Omental fat pad (tissue), 3 donors: ENCODE measurements at regions not wholly inside any gene's neighbourhood (a gene's known extent, or its start where the extent isn't known, plus 50 kb on each side); places are given as distances from the start of the nearest gene placed in this dataset.

Source experiments
- ATAC-seq: fragments of 150-250 bp; one replicate; pipeline ENCODE4 v1.9.1; 2016; ENCODE audit warnings: mild to moderate bottlenecking, moderate library complexity; ENCODE audit not compliant: low FRiP score
- DNase-seq: peaks from one replicate; pipeline ENCODE4 v3.0.0-alpha.2; 2019; ENCODE audit warnings: low spot score
- TF ChIP-seq, protein P1 (sequence below), 3 donors: fragments of 450-650 bp; IDR thresholded peaks; one replicate each; pipeline ENCODE4 v1.5.1; 2016 to 2017; ENCODE audit warnings: antibody characterized with exemption in 3 of 3, mild to moderate bottlenecking in 3 of 3, moderate library complexity in 2 of 3

DNA sequence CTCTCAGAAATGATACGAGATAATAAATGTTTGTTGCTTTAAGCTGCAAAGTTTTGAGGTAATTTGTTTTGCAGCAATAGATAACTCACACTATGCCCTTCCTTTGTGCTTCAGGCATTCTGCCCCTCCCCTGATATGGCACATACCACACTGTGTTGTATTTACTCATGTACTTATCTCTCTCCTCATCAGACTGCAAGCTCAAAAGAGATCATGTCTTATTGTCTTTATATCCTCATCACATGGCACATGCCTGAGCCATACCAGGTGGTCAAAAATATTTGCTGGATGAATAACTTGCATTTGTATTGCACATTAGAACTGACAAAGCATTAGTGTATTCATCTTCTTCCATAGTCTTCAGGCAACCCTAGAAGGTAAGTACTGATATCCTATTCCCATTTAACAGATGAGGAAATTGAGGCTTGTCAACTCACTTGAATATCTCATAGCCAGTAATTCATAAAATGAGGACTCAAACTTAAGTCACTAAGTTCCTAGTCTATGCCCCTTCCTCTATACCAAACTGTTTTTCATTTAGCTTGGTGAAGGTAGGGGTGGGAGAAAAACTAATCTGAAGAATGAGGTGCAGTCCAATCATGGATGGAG is 83.9 kb upstream of the EED start:
- no peak for DNase-seq
- TF ChIP-seq, protein P1, sequence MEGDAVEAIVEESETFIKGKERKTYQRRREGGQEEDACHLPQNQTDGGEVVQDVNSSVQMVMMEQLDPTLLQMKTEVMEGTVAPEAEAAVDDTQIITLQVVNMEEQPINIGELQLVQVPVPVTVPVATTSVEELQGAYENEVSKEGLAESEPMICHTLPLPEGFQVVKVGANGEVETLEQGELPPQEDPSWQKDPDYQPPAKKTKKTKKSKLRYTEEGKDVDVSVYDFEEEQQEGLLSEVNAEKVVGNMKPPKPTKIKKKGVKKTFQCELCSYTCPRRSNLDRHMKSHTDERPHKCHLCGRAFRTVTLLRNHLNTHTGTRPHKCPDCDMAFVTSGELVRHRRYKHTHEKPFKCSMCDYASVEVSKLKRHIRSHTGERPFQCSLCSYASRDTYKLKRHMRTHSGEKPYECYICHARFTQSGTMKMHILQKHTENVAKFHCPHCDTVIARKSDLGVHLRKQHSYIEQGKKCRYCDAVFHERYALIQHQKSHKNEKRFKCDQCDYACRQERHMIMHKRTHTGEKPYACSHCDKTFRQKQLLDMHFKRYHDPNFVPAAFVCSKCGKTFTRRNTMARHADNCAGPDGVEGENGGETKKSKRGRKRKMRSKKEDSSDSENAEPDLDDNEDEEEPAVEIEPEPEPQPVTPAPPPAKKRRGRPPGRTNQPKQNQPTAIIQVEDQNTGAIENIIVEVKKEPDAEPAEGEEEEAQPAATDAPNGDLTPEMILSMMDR (IDR thresholded peaks at IDR 0.05): no peak
- no peak for ATAC-seq

DNA sequence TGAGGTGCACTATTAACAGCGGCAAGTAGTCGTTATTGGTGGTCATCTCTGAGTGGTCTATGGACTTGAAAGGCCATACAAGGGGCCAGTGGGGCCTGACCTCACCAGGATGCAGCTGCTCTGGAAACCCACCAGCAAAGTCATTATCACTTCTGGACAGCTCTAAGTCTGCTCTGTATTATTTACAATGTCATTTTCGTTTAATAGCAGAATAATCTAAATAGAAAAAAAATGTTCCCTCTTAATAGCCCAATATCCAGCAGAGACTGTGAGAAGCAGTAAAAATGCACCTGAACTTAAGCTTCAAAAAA is 85.0 kb upstream of the EED start:
- ATAC-seq: no peak
- DNase-seq: no peak
- TF ChIP-seq, protein P1 (IDR thresholded peaks at IDR 0.05): no peak

DNA sequence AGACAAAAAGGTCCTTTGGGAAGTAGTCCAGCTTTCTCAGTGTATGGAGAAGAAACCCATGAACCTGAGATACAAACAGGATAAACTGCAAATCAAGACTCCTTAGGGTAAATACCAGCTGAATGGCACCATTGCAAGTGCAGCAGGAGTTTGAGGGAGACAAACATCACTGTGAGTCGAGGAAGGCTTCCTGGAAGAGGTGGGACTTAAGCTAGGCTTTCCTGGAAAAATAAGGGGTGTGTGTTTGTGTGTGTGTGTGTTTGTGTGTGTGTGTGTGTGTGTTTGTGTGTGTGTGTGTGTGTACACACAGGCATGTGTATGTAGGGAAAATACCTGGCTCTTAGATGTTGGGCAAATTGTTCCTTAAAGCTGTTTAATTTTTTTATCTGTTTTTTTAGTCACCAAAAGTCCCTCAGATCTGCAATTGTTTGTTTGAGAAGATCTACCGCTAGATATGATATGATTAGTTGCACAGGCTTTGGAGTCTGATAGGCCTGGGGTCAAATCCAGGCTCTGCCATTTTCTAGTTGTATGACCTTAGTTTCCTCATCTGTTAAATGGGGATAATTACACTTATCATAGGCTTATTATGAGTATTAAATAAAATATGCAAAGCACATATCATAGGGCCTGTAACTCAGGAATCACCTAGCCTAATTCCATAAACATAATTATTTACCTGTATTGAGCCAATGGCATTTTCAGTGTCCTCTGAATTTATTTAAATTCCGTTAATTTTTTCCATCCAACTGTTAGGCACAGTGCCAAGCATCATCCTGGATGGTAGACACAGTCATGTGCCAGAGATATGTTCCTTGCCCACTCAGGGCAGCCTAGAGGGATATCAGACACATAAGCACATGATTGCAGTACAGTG is 85.6 kb upstream of the EED start:
- no peak for ATAC-seq

DNA sequence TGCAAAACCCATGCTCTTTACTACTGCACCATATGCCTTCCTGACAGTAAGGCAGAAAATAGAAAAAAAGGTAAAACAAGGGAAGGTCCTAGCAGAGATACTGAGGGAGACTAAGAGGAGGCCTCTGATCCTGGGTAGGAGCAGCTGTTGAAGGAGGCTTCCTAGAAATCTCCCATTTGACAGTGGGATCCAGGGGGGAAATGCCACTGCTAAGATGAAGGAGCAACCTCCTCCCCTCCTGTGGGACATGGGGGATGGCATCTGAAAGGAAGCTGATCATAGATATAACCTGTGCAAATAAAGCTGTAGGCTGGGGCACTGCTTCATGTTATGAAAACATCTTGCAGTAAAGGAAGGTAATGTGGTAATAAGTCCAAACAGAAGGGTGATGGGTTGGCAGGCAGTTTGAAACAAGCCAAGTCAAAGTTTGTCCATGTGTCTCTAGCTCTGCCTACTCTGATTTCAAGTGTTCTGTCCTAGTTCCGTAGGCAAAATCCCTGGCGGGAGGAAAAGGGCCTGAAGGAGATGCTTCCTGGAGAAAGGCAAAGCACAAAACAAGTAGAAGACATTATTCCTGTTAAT is 86.7 kb upstream of the EED start:
- TF ChIP-seq, protein P1 (IDR thresholded peaks at IDR 0.05): no peak
- ATAC-seq (no peak), DNase-seq (no peak)

More for the DNA sequence above, 85.6 kb upstream of the EED start:
- no peak for DNase-seq
- TF ChIP-seq, protein P1 (IDR thresholded peaks at IDR 0.05): no peak

DNA sequence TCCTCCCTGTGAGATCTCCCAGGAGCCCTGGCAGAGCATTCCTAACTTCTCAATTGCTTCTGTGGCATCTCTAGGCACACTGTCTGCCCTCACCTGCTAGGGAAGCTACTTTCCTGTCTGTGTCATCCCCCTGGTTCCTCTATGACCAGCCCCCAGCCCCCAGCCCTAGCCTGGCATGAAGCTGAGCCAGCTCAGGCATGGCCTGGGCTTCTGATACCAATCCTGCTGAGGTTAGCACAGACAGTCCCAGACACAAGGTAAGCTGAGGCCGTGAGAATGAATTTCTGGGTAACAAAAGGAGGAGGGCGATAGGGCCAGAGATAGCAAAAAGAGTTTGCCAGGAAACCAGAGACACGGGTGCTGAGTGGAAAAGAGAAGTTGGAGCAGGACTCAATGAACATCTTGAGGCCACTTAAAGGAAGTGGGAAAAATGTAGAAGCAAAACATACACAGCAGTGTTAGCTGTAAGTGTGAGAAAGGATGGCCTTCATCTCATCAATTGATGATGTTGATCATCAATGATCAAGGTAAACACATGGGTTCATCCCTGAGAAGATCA is 87.6 kb upstream of the PICALM start:
- DNase-seq (no peak), ATAC-seq (no peak)
- TF ChIP-seq, protein P1 (IDR thresholded peaks at IDR 0.05): no peak

DNA sequence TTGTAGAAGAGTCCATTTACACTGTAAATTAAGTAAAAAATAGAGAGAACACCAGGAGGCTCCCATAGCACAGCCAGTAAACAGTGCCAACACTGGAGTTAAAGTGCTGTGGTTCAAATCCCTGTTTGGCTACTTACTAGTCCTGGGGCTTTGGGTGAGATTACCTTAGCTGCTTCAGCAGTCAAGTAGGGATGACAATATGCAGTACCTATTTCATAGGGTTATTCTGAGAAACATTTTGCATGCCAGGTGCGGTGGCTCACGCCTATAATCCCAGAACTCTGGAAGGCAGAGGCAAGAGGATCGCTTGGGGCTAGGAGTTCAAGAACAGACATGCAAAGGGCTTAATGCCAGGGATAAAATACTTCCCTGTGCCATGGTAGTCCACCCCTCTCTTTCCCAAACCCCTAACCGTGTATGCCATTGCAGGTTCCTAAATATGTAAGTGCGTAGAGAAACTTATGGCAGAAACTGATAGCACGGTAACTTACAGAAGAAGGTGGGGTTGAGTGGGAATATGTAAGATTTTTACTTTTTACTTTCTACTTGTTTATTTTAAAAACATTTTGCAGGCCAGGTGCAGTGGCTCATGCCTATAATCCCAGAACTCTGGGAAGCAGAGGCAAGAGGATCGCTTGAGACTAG is 86.4 kb upstream of the PICALM start:
- DNase-seq (no peak), ATAC-seq (no peak)
- TF ChIP-seq, protein P1 (IDR thresholded peaks at IDR 0.05): no peak
